NCI-H1930 (cell line): ENCODE measurements at regions not wholly inside any gene's neighbourhood (a gene's known extent, or its start where the extent isn't known, plus 50 kb on each side); places are given as distances from the start of the nearest gene placed in this dataset.

Experiments used
- DNase-seq, 2 experiments: peaks; one replicate each; lab custom pipeline; 2025; lab: John Stamatoyannopoulos, UW

GRCh38 chr7:156157409-156158012 lies 345.2 kb upstream of the SHH start:
- DNase-seq: no peak

- no peak for DNase-seq
These were observed 344.6 kb upstream of the SHH start for GRCh38 chr7:156156734-156157408.

- no peak for DNase-seq
These were observed 343.9 kb upstream of the SHH start for GRCh38 chr7:156155988-156156733.

GRCh38 chr7:156153590-156153989 lies 341.3 kb upstream of the SHH start:
- no peak for DNase-seq

GRCh38 chr7:156152390-156152789 lies 340.1 kb upstream of the SHH start:
- no peak for DNase-seq

GRCh38 chr7:156151658-156152057 lies 339.4 kb upstream of the SHH start:
- no peak for DNase-seq

GRCh38 chr7:156151078-156151477 lies 338.8 kb upstream of the SHH start:
- no peak for DNase-seq

GRCh38 chr7:156148995-156149394 lies 336.7 kb upstream of the SHH start:
- DNase-seq: no peak

GRCh38 chr7:156148547-156148946 lies 336.3 kb upstream of the SHH start:
- DNase-seq: no peak

GRCh38 chr7:156147756-156148504 lies 335.7 kb upstream of the SHH start:
- DNase-seq: no peak

- DNase-seq: no peak
These were observed 334.8 kb upstream of the SHH start for GRCh38 chr7:156147104-156147503.

GRCh38 chr7:156145996-156146395 lies 333.7 kb upstream of the SHH start:
- no peak for DNase-seq

GRCh38 chr7:156145184-156145583 lies 332.9 kb upstream of the SHH start:
- DNase-seq: no peak

GRCh38 chr7:156143683-156144082 lies 331.4 kb upstream of the SHH start:
- no peak for DNase-seq

GRCh38 chr7:156143158-156143557 lies 330.9 kb upstream of the SHH start:
- no peak for DNase-seq

GRCh38 chr7:156141941-156142340 lies 329.7 kb upstream of the SHH start:
- no peak for DNase-seq

GRCh38 chr7:156140896-156141295 lies 328.6 kb upstream of the SHH start:
- DNase-seq: no peak

GRCh38 chr7:156140447-156140846 lies 328.2 kb upstream of the SHH start:
- no peak for DNase-seq

- no peak for DNase-seq
These were observed 327.4 kb upstream of the SHH start for GRCh38 chr7:156139633-156140032.

- DNase-seq: no peak
These were observed 326.8 kb upstream of the SHH start for GRCh38 chr7:156139112-156139511.

- no peak for DNase-seq
These were observed 319.6 kb upstream of the SHH start for GRCh38 chr7:156131881-156132280.

GRCh38 chr7:156129522-156129921 lies 317.3 kb upstream of the SHH start:
- DNase-seq: no peak

- no peak for DNase-seq
These were observed 316.2 kb upstream of the SHH start for GRCh38 chr7:156128496-156128895.
